HK-2 (cell line): ENCODE measurements at regions not wholly inside any gene's neighbourhood (a gene's known extent, or its start where the extent isn't known, plus 50 kb on each side); places are given as distances from the start of the nearest gene placed in this dataset.

Source experiments
- DNase-seq: peaks from one replicate; pipeline ENCODE4 v3.0.0-alpha.2; 2018; ENCODE audit not compliant: unreplicated experiment

GRCh38 chr9:28607843-28608242 lies 1034.6 kb upstream of the C9orf72 start:
- no peak for DNase-seq

- no peak for DNase-seq
Measured at GRCh38 chr9:28610339-28610738, 1037.1 kb upstream of the C9orf72 start.

- no peak for DNase-seq
Measured at GRCh38 chr9:28616310-28616709, 1043.0 kb upstream of the C9orf72 start.

- no peak for DNase-seq
Measured at GRCh38 chr9:28620011-28620410, 1046.7 kb upstream of the C9orf72 start.

- no peak for DNase-seq
Measured at GRCh38 chr9:28620661-28621060, 1047.4 kb upstream of the C9orf72 start.

GRCh38 chr9:28624771-28625170 lies 1051.5 kb upstream of the C9orf72 start:
- no peak for DNase-seq

GRCh38 chr9:28628031-28628430 lies 1054.8 kb upstream of the C9orf72 start:
- DNase-seq: no peak

- DNase-seq: no peak
Measured at GRCh38 chr9:28648723-28649122, 1075.4 kb upstream of the C9orf72 start.

GRCh38 chr9:28650327-28650726 lies 1077.0 kb upstream of the C9orf72 start:
- DNase-seq: no peak

- DNase-seq: no peak
Measured at GRCh38 chr9:28651050-28651722, 1077.9 kb upstream of the C9orf72 start.

GRCh38 chr9:28653216-28653615 lies 1079.9 kb upstream of the C9orf72 start:
- no peak for DNase-seq

GRCh38 chr9:28656727-28657126 lies 1083.4 kb upstream of the C9orf72 start:
- no peak for DNase-seq

GRCh38 chr9:28661853-28662252 lies 1088.6 kb upstream of the C9orf72 start:
- DNase-seq: no peak

GRCh38 chr9:28662675-28663074 lies 1089.4 kb upstream of the C9orf72 start:
- no peak for DNase-seq

- no peak for DNase-seq
Measured at GRCh38 chr9:28668158-28668557, 1094.9 kb upstream of the C9orf72 start.

- DNase-seq: no peak
Measured at GRCh38 chr9:28671000-28671399, 1097.7 kb upstream of the C9orf72 start.

- DNase-seq: no peak
Measured at GRCh38 chr9:28678097-28678496, 1104.8 kb upstream of the C9orf72 start.

GRCh38 chr9:28688172-28688571 lies 1114.9 kb upstream of the C9orf72 start:
- DNase-seq: no peak

GRCh38 chr9:28692012-28692411 lies 1118.7 kb upstream of the C9orf72 start:
- DNase-seq: no peak

- no peak for DNase-seq
Measured at GRCh38 chr9:28696960-28697359, 1123.7 kb upstream of the C9orf72 start.

- DNase-seq: no peak
Measured at GRCh38 chr9:28699632-28700031, 1126.4 kb upstream of the C9orf72 start.

- no peak for DNase-seq
Measured at GRCh38 chr9:28707616-28708015, 1134.3 kb upstream of the C9orf72 start.

- no peak for DNase-seq
Measured at GRCh38 chr9:28714188-28714587, 1140.9 kb upstream of the C9orf72 start.

GRCh38 chr9:28718226-28718625 lies 1144.9 kb upstream of the C9orf72 start:
- no peak for DNase-seq
